ENCODE measurements at regions not wholly inside any gene's neighbourhood (a gene's known extent, or its start where the extent isn't known, plus 50 kb on each side); places are given as distances from the start of the nearest gene placed in this dataset.

DNA sequence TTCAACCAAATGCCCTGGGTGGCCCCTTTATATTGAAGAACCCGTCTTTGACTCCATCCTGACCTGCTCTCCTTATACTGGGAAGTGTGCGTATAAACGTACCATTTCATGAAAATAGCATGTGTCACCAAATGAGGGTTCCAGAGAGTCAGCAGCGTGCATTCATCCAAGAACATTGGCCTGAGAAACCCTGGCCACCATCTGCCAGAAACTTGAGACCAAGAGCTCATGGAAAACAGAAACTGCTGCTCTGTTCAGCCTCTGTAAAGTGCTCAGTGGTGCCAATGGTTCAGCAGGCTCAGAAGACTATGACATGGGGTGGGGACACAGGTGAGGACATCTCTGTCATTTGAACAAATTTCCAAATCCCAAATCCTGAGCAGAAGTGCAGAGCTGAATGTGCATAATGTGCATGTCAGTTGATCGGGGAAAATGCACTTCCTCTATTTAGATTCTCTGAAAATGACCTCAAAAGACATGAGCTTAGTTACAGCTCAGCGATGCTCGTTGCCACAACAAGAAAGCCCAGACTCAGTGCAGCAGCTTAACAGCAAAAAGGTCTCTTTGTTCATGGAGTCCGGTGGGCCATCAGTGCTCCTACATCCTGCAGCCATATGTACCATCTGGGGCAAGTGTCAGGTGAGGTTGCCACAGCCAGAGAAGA, 176.1 kb downstream of the ATPSCKMT start:
- DNase-seq: no peak

DNA sequence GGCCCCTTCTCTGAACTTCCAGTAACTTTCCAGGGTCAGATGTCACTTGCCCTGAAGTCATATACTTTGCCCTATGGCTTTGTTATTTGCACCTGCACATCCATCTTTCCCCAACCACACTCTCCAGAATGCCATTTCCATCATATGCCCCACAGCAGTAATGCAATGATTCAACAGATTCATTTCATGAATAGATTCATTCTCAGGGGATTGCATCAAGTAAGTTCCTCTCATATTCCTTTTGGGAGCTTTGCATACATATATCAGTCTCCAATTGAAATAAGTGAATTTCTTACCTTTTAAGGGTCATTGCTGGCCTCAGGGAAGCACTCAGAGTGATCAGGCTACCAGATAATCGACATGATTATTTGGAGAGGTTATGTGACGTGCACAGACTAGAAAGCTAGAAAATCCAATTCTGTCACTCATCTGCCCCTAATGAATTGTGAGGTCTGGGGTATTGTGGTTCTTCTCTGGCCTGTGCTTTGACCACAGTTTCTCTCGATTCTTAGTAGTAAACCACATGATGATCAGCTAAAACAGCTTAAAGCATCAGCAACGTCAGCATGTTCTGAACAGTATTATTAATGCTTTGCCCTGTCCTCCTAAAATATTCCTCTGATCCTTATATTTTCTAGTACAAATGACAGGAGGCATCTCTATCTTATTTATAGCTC, 179.9 kb downstream of the ATPSCKMT start:
- no peak for DNase-seq

DNA sequence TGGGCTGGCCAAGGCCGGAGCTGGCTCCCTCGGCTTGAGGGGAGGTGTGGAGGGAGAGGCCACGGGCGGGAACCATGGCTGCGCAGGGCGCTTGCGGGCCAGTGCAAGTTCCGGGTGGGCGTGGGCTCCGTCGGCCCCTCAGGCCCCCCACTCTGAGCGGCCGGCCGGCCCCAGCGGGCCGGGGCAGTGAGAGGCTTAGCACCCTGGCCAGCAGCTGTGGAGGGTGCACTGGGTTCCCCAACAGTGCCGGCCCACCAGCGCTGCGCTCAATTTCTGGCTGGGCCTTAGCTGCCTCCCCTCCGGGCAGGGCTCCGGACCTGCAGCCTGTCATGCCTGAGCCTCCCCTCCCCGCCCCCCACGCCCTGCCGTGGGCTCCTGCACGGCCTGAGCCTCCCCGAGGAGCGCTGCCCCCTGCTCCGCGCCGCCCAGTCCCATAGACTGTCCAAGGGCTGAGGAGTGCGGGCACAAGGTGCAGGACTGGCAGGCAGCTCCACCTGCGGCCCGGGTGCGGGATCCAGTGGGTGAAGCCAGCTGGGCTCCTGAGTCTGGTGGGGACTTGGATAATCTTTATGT, 184.2 kb downstream of the ATPSCKMT start:
- DNase-seq: no peak

DNA sequence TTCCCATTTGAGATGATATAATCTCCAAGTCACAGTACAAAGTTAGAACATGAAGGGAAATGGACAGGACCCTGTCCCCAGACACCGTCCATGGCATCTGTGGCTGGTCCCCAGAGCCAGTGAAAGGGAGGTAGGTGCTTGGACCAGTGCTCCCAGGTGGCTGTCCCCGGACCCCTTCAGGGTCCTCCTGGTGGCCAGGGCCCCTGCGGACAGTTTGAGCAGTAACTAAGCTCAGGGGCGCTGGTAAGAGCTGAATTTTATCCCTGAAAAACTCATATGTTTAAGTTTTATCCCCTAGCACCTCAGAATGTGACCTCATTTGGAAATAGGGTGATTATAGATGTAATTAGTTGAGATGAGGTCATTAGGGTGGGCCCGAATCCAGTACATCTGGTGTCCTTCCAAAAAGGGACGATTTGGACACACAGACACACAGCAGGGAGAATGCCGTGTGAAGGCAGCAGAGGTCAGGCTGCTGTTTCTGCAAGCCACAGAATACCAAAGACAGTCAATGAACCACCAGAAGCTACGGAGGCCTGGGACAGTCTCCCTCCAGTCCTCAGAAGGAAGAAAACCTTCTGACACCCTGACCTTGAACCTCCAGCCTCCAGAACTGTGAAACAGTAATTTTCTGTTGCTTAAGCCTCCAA, 185.0 kb downstream of the ATPSCKMT start:
- DNase-seq: no peak

DNA sequence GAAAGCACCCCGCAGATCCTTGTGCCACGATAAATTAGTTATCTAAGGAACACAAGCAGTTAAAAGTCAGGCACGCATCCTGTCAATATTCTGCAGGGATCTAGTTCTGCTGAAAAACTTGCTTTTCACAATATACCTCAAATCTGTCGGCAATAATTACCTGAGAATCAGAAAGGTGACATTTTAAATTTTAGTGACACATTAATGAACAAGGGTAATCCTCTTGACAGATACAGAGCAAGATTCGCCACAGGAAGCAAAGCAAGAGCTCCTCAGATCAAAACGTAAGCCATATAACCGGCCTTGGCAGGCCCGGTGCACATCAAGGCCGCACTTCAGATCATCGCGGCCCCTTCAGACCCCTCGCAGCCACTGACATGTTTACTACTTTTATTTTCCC, 185.7 kb downstream of the ATPSCKMT start:
- no peak for DNase-seq

DNA sequence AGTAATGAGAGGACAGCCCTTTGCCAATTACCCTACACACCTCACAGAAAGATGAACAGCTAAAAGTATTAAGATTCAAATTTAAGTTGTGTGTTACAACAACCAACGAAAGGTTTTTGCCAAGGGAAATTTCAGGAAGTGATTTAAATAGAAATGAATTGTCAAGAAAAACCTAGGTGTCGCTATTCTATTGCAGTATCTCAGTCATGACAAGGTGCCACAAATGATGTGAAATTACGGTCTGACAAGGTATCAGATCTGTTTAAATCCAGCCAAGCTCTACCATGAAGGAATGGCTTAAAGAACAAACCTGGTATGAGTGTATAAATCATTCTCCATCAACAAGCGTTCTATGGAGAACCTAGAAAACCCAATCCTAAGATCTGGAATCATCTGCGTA, 189.7 kb downstream of the ATPSCKMT start:
- DNase-seq: no peak

DNA sequence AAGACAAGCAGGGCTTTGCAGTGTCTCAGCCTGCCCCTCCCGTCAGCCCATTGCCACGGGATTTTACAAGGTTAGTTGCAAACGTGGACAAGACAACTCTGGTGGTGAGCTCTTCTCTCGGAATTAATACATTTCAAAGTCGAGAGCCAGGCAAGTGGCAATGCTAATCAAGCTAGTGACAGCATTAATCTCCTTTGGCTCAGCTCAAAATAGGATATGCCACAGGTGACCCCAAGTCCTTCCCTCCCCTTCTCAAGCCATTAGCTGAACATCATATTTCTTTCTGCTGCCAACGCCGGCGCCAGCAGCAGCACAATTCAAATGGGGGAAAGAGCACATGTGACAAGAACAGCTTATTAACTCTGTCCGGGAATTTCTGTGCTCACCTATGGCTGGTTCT, 190.1 kb downstream of the ATPSCKMT start:
- DNase-seq: no peak

DNA sequence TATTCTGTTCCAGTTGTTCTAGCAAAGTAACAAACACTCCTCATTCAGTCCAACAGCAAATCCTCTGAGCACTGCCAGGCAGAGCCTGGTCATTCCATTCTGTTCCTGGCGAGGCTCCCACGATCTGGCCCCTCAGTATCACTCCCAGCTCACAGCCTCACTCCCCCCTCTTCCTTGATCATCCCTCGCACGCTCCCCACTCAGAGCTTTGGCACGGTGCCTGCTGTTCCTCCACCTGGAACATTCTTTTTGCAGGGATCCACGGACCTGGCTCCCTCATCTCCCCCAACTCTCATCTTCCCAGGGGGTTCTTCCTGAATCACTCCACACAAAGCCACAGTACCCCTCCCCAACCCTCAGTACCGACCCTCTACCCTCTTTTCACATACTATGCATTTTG, 192.3 kb downstream of the ATPSCKMT start:
- DNase-seq: no peak

DNA sequence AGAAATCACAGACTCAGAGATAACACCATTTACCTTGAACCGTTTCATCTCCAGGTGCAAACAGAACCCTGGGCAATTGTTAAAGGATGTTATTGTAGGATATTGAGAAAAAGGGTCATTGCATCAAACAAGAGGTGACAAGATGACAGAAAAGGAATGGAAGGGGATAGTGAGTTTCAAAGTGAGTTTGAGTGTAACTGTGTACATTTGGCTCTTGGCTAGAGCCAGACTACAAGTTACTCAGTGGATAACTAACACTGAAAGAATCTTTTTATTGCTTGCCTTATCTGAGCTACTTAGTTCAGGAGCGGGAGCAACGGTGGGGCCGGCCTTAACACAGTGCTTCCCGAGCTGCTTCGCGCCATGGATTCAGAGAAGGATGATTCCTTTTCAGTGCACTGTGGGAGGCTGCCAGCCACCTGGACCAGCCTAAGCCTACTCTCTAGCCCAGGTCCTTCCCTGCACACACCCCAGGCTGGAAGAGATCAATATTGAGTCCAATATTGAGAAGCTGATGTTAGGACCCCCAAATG, 193.4 kb downstream of the ATPSCKMT start:
- no peak for DNase-seq

DNA sequence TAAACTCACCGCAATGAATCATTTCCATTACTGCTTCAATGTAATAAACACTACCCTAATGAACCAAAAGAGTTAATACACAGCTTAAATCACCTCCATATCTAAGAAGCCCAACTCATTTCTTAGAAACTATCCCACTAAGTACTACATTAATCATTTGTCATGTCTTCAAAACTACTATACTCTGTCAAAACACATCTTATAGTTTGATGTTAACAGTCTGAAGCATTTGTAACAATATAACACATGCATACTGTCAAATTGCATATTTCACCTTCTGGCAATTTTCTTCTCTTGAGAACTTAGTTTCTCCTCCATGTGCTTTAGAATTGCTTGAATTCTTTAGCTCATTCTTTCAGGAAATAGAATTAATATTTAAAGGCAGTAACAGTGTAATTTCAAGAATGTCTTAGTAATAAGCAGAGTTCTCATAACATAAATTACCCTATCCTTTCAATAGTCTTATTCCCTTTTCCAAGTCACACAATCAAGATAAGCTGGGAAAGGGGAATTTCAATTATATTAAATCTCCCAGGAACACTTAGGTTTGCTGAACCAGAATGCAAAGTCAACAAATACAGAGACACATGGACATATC, 199.7 kb downstream of the ATPSCKMT start:
- DNase-seq: no peak

DNA sequence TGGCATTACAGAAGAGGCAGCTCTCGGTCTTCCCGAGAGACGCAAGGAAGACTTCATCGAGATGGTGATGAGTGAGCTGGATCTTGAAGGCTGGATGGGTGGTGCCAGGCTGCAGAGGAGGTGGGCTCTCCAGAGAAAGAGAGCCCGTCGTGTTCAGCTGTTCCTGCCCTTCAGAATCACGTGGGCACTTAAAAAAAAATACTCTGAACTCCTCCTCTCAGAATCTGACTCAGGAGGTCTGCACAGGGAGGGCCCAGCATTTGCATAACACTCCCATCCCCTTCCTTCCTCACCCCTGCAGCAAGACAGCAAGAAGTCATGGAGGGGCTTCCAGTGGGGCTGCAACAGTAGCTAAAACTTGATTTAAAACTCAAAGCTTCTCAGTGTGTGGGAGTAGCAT, 203.0 kb downstream of the ATPSCKMT start:
- no peak for DNase-seq

DNA sequence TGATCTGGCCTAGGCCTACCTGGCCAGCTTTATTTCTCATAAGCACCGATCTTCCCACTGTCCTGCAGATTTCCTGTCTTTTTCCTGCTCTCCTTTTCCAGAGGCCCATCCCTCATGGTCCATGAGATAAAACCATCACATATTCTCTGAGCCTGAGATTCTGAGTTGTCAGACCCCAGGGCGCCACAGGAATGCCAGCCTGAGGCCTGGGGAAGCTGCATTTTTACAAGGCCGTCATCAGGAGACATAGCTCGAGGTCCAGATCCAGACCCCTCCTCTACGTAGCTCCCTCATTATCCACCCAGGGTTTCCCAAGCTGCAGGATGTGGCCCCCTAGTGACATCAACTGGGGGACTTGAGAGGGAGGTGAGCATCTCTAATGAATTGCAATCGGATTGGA, 204.3 kb downstream of the ATPSCKMT start:
- no peak for DNase-seq

DNA sequence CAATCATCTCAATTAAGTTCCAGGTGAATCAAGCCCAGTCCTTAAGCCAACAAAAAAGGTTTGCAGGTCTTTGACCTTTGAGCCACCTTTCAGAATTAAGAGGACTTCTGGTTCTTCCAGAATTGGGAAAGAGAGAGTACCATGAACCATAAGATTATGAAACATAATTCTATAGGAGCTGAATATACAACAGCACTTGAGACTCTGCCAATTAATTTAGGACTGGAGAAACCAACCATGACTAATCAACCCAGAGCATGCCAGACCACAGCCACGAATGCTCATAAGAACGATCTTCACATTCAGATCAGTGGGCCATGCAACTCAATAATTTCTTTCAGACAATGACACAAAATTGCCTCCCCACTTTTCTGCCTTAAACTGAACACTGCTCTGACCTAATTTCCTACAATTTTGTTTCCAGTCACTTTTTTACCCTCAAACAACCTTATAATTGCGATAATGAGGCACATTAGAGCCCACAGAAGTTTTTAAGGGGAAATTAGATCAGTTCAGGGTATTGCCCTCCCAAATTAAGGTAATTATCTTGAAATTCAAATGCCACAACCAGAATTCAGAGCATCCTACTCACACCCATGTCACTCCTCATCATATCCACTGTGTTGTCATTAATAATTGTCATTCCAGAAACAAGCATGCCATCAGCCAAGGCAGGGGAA, 213.4 kb downstream of the ATPSCKMT start:
- DNase-seq: no peak

DNA sequence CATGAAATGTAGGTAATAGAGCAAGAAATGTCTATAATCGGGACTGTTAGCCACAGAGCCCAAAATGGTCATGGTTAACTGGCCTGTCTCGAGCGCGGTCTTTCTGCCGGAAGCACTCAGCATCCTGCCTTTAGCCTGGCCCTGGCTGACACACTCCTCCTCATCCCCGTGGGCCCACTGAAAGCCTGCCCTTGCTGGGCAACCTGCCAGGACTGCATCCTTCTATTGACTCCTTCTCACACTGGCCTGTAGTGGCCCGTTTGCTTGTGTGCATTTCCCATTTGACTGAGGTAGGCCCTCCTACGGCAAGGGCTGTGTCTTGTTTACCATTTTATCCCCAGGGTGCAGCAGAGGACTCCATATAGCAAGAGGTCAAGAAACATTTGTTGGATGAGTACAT, 215.7 kb downstream of the ATPSCKMT start:
- no peak for DNase-seq

DNA sequence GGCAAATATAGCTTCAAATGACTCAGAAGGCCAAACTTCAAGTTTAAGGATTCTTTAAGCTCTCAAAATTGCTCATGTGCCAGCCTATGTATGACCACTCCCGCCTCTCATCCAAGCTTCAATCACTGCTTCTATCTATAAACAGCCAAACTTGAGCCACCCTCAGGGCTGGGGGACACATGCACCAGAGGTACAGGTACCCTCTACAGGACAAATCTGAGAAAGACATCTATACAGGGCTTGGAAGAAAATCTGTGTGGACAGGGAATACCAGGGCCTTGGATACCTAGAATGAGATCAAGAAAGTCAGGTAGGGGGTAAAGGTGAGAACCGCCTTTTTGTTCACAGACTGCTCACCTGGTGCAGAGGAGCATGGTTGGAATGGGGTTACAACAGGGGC, 217.9 kb downstream of the ATPSCKMT start:
- no peak for DNase-seq

DNA sequence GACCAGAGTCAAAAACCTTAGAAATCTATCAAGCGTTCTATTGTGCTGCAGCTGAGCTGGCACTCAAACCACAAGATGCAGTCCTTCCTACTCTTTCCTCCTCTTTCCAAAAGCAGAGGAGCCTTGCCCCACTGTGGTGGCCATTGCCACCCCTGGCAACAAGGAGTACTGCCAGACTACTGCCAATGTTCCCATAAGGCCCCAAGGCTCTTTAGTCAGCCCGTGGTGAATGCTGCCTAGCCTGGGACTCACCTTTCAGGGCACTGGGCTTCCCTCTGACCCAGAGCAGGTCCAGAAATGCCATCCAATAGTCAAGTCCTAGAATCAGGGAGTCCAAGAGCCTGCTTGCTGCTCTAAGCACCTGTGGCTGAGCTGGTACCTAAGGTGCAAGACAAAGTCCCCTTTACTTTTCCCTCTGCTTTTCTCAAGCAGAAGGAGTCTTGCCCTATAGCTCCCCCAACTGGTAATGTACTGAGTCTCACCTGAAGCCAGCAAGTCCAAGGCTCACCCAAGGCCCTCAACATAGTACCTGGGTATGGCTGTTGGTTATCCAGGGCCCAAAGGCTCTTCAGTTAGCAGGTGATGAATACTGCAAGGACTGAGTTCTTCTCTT, 219.4 kb downstream of the ATPSCKMT start:
- DNase-seq: no peak

DNA sequence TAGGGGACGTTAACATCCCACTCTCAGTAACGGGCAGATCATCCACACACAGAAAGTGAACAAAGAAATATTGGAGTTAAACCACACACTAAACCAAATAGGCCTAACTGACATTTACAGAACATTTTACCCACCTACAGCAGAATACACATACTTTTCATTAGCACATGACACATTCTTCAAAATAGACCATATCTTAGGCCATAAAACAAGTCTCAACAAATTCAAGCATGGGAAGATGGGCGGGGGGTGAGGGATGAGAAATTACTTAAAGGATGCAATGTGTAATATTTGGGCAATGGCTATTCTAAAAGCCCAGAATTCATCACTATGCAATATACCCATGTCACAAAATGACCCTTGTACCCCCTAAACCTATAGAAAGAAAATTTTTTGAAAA, 226.2 kb downstream of the ATPSCKMT start:
- no peak for DNase-seq

DNA sequence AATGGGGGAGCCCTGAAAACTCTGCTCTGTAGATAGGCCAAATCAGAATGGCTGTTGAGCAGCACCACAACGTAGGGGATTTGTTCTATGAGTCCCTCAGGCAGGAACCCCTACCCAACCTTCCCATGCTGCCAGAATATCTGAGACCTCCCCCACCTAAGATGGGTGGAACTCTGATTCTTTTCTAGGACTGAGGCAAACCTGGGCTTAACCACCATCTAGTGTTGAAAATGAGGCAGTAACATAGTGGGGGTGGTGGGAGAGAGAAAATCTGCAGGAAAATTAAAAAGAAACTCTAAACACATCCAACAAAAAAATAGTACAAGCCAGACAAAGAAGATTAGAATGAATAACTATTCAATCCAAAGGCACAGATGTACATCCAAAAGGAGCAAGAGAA, 228.4 kb downstream of the ATPSCKMT start:
- DNase-seq: no peak

DNA sequence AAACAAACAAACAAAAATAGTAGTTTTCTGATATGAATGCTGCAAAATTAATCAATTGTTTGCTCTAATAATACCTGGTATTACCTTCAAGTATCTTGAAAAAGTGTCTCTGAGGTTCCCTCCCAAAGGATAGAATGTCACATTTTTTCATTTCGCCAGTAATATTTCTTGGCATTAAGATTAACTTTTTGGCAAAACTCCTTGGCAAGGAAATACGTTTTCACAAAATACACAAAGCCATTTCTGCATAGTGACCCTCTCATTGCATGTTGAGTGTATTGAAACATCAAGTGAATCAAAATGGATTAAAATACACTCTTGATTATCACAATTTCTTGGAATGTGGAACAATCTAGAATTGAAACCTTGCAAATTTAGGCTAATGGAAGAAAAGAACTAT, 230.5 kb downstream of the ATPSCKMT start:
- DNase-seq: no peak

DNA sequence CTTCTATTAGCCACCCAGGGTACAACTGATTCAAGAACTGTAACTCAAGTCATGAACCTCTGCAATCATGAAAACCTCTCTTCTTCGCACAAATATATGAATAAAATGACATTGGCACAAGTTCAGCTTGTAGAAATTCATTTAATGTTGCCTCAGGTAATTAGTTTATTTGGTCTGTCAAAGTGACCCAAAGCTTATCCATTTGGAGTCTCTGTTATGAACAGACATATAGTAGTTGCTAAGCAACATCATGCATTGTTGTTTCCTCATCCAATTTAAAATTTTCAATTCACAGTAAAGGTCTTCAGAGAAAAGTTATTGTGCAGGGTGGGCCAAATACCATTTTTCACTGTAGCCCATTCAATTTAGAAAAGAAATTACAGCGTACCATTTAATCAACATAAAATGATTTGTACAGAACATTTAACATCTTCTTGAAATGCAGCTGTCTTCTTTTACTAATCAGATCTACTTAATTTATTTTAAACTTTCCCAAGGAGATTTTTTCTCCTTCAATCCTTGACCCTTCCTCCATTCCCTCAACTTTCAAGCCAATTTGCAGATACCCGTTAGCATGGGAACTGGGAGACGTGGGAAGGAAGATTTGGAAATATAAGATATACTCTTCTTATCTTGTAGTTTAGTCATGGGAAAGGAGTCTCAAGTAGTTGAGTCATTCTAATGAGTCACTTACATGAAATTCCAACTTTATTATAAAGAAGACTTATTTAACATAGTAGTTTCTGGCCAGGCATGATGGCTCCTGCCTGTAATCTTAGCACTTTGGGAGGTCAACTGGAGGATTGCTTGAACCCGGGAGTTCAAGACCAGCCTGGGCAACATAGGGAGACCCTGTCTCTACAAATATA, 231.3 kb downstream of the ATPSCKMT start:
- DNase-seq: no peak

DNA sequence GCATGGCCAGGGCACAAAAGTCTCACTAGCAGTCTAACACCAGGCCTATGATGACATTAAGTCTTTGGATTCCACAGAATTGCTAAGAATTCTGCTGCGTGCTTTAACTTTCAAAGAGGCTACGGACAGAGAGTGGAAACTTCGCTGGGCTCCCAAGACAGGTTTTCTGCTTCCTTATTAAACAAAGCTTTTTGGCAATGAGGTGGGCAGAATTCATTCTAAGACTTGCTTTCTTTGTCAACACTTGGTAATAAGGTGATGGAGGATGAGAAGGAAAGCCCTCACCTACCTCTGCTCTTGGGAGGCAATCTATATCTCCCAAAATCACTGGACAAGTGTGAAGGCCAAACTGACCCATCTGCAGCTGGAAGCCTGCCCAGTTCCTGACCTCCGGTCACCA, 231.9 kb downstream of the ATPSCKMT start:
- DNase-seq: no peak
